Astrocyte (in vitro differentiated cells and primary cell): ENCODE measurements at regions not wholly inside any gene's neighbourhood (a gene's known extent, or its start where the extent isn't known, plus 50 kb on each side); places are given as distances from the start of the nearest gene placed in this dataset.

Experiments used
- CTCF ChIP-seq: IDR thresholded peaks from 2 replicates; pipeline ENCODE4 v1.5.1; 2011; ENCODE audit warnings: low read depth, mild to moderate bottlenecking, inconsistent platforms, low read length, moderate library complexity; ENCODE audit not compliant: insufficient read depth
- EZH2 ChIP-seq: IDR thresholded peaks from 2 replicates; pipeline ENCODE4 v1.6.1; 2012; ENCODE audit warnings: mild to moderate bottlenecking, low read length, inconsistent platforms; ENCODE audit not compliant: insufficient read depth

DNA sequence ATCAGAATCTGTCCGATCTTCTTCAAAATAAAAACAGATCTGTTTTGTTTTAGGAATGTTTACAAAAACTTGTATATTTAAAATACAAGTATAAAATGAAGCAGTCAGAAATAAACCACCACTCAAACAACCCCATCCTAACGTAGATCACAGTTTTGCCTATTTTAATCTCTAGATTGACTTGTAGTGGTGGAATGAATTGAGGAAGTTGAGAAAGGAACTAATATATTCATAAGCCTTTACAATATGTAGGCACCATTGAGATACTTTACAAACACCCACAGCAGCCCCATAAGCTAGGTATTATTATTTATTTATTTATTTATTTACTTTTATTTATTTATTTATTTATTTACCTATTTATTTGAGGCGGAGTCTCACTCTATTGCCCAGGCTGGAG, 52.3 kb upstream of the KLF3 start:
- TF ChIP-seq CTCF (no peak), EZH2 (no peak)
